ENCODE measurements at regions not wholly inside any gene's neighbourhood (a gene's known extent, or its start where the extent isn't known, plus 50 kb on each side); places are given as distances from the start of the nearest gene placed in this dataset.

GRCh38 chr5:12488161-12488560 is 583.9 kb upstream of the CTNND2 start:
- DNase-seq, result no peak

GRCh38 chr5:12480487-12480886 is 576.2 kb upstream of the CTNND2 start:
- DNase-seq, result no peak

GRCh38 chr5:12477554-12477953 is 573.3 kb upstream of the CTNND2 start:
- no peak for DNase-seq

DNA sequence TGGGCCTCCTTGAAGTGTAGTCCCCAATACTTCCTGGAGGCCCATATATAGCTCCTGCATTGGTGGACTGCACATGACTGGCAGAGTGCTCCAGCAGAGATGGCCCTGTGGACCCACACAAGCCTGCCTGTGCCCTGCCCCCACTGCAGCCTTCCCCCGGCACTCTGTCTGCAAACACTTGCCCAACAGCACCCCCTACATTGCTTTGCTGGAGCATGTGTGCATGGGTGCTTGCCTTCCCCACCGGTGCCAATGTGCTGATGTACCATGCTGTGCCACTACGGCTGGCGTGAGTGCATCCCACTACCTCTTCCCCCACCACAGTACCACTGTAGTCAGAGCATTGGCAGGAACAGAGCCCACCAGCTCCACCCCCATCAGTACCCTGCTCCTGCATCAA is 563.6 kb upstream of the CTNND2 start:
- DNase-seq, result no peak

DNA sequence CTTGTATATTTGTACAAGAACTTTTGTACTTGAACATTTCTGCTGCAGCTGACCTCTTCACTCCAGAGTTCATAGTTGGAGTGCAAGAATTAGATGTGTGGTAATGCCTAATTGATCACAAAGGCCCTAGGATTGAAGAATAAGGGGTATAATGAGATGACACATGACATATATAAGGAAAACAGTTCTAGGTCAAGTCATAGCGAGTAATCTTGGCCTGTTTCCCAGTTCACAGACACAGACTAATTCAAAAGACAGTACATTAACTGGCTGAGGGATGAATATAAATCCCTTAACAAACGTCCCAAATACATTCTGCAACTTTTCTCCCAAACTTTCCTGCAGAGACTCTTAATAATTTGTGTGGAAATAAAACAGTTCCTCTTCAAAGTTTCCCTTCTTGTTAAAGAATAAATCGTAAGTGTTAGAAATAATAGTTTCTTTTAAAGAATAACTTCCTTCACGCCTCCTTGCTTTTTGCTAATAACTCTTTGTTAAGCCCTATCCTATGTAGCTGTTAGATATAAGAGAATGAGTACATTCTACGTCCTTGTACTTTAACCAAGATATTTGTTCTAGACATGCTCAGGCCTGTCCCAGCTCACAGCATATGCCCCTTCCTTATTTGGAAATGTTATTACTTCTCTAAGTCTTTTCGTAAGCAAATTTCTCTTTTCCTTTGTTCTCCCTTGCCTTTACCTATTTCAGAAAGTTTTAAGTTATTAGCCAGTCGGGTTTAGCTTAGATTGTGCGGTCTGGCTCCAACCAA is 556.4 kb upstream of the CTNND2 start:
- DNase-seq, result no peak

GRCh38 chr5:12459326-12459725 is 555.1 kb upstream of the CTNND2 start:
- DNase-seq, result no peak

DNA sequence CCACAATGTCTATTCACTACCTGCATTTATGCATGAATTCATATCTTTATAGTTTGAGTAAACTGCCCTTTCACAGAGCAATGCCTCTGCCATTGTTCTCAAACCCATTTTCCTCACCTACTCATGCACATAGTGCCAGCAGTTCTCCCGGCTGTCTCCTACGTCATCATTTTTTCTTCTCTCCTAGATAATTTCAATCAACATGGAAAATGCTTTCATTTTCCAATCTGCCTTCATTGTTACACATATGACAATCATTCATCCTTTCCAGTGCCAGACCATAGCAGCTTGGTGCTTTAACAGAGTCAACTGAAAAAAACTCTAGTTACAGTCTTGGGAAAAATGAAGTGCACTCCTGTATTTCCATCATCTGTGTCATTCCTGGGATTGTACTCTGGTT is 514.8 kb upstream of the CTNND2 start:
- DNase-seq, result no peak

GRCh38 chr5:12413585-12413984 is 509.3 kb upstream of the CTNND2 start:
- no peak for DNase-seq

- no peak for DNase-seq
Measured at GRCh38 chr5:12413075-12413474, 508.8 kb upstream of the CTNND2 start.

GRCh38 chr5:12399868-12400267 is 495.6 kb upstream of the CTNND2 start:
- no peak for DNase-seq

- no peak for DNase-seq
Measured at GRCh38 chr5:12392246-12392645, 488.0 kb upstream of the CTNND2 start.

DNA sequence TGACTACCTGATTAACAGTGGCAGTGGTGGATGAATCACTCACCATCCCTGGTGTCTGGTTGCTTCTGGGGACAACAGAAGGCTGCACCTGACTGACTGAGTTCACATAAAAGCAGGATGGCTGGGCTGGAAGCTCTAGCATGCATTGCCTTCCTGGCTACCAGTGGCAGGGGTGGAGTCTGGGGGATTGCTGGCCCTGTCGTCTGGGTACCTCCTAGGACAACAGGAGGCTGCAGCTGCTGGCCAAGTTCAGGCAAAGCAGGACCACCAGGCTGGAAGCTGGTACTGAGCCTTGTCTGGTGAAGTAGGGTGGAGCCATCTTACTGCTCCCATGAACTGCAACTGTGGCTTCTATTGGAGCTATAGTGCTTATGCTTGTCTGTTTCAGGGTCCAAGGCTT is 480.8 kb upstream of the CTNND2 start:
- no peak for DNase-seq

- DNase-seq, result no peak
Measured at GRCh38 chr5:12384005-12384404, 479.8 kb upstream of the CTNND2 start.

DNA sequence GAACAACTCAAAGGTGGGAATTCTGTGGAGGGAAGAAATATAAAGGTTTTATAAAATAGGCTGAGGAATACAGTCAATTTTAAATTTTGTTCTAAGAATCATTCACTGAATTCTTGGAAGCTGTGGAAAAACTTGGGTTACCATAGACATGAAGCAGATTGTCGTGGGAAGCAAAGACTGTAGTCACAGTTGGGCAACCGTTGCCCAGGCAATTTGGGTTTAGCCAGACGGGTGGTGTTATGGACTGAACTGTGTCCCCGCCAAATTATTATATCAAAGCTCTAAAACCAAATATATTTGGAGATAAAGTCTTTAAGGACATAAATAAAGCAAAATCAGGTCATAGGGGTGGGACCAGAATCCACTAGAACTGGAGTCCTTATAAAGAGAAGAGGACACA is 463.7 kb upstream of the CTNND2 start:
- DNase-seq, result no peak

DNA sequence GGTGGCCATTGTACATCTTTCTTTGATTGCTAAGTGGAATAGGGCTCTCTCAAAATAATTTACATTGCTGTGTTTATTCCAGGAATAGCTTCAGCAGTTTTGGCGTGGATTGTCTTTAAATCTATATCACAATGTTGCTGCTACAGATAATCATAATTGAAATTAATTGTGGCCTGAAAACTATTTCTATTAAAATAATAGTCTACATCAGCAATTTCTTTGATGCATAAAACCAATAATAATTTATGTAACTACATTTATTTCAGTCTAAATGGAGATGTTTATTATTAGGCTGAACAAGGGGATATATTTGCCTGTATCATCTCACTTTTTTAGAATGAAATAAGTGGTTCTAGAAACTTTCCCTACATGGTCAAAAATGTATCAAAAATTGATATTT is 456.0 kb upstream of the CTNND2 start:
- no peak for DNase-seq

- no peak for DNase-seq
Measured at GRCh38 chr5:12358371-12359090, 454.3 kb upstream of the CTNND2 start.

- no peak for DNase-seq
Measured at GRCh38 chr5:12357626-12358025, 453.4 kb upstream of the CTNND2 start.

DNA sequence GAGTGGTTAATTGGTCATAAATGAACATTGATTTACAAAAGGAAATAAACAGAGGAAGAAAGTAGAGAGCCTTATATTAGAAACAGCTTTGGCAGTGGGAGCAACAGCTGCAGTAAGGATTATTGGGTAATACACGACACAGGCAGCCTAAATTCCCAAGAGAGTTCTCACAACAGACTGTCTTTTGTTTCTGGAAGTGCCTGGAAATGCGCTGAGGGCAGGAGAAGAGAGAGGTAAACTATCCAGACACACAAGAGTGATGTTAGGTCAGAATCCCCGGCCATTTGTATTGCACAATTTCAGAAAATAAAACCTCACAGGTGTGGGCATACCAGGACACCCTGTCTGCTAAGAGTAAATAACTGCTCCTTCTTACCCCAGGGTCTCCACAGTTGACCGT is 450.4 kb upstream of the CTNND2 start:
- DNase-seq, result no peak

GRCh38 chr5:12343558-12343957 is 439.3 kb upstream of the CTNND2 start:
- DNase-seq, result no peak

- no peak for DNase-seq
Measured at GRCh38 chr5:12335938-12336337, 431.7 kb upstream of the CTNND2 start.

- DNase-seq, result no peak
Measured at GRCh38 chr5:12332480-12332879, 428.2 kb upstream of the CTNND2 start.

DNA sequence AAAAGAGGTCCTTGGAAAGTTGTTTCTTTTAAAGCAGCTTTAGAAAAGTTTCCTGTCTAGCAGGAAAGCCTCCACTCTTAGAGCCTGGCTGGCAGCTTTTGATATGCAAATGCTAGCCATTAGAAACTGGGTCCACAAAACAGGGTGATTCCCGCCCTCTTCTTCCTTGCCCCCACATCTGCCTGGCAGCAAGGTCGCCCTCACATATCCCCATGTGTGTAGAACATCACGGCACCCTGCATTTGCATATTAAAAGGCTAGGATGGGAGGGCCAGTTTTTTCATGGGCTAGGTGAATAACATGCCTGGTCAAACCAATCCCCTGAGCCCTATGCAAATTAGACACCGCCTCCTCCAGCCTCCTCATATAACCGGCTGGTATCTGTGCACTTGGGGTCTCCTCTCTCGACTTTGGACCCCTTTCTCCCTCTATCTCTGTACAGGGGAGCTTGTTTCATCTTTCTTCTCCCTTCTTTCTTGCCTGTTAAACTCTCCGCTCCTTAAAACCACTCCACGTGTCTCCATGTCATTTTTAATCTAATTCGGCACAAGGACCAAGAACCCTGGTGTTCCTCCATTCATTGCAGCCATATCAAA is 426.8 kb upstream of the CTNND2 start:
- no peak for DNase-seq

- no peak for DNase-seq
Measured at GRCh38 chr5:12330381-12330780, 426.1 kb upstream of the CTNND2 start.

GRCh38 chr5:12323637-12324229 is 419.5 kb upstream of the CTNND2 start:
- DNase-seq, result peak in 1 of 2 experiments; percentile 51

Data from NCI-H1930 (cell line).